C4-2B (cell line): ENCODE measurements at regions not wholly inside any gene's neighbourhood (a gene's known extent, or its start where the extent isn't known, plus 50 kb on each side); places are given as distances from the start of the nearest gene placed in this dataset.

Source experiments
- CTCF ChIP-seq: fragments of 450-650 bp; conservative IDR thresholded peaks from 2 replicates; pipeline ENCODE4 v1.5.1; 2017; ENCODE audit warnings: mild to moderate bottlenecking
- ZFX ChIP-seq: fragments of 450-650 bp; IDR thresholded peaks from 2 replicates; pipeline ENCODE4 v1.6.1; 2017

GRCh38 chr13:106172176-106172905 is 363.1 kb downstream of the EFNB2 start:
- no peak for TF ChIP-seq CTCF
- no peak for TF ChIP-seq ZFX
